ENCODE measurements at regions not wholly inside any gene's neighbourhood (a gene's known extent, or its start where the extent isn't known, plus 50 kb on each side); places are given as distances from the start of the nearest gene placed in this dataset.

- no peak overlapping the region for H3K27ac ChIP-seq
- no peaks in the 10 kb centered on the region for H3K36me3 ChIP-seq (ENCODE audit: low read depth, missing control alignments)
- DNase-seq: no peak
- TF ChIP-seq POLR2A (IDR thresholded peaks at IDR 0.05): no peak
- TF ChIP-seq, protein P1, sequence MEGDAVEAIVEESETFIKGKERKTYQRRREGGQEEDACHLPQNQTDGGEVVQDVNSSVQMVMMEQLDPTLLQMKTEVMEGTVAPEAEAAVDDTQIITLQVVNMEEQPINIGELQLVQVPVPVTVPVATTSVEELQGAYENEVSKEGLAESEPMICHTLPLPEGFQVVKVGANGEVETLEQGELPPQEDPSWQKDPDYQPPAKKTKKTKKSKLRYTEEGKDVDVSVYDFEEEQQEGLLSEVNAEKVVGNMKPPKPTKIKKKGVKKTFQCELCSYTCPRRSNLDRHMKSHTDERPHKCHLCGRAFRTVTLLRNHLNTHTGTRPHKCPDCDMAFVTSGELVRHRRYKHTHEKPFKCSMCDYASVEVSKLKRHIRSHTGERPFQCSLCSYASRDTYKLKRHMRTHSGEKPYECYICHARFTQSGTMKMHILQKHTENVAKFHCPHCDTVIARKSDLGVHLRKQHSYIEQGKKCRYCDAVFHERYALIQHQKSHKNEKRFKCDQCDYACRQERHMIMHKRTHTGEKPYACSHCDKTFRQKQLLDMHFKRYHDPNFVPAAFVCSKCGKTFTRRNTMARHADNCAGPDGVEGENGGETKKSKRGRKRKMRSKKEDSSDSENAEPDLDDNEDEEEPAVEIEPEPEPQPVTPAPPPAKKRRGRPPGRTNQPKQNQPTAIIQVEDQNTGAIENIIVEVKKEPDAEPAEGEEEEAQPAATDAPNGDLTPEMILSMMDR (IDR thresholded peaks at IDR 0.05): no peak
- H3K4me3 ChIP-seq: no peak overlapping the region
- intact Hi-C loops (cut with DNase I; ENCODE audit: low total_unique reads): no loop called here
- no peaks in the 10 kb centered on the region for H3K4me1 ChIP-seq
- no peaks in the 10 kb centered on the region for H3K27me3 ChIP-seq
- H3K9me3 ChIP-seq: no peaks in the 10 kb centered on the region
- 72 to 81% methylated on average over 2 of the region's 2 CpGs for WGBS, 2 donors
Observed at GRCh38 chr7:84637568-84638338, 443.2 kb upstream of the SEMA3A start.

DNA sequence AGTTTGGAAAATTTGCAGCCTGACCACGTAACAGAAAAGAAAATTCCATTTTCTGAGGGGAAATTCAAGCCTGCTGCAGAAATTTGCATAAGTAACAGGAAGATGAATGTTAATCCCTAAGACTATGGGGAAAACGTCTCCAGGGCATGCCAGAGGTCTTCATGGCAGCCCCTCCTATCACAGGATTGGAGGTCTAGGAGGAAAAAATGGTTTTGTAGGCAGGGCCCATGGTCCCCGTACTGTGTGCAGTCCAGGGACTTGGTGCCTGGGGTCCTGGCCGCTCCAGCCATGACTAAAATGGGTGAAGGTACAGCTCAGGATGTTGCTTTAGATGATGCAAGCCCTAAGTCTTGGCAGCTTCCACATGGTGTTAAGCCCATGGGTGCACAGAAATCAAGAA lies 437.3 kb upstream of the SEMA3A start:
- WGBS, 2 donors: 84 to 85% methylated on average over 4 of the region's 4 CpGs
- intact Hi-C loops (cut with DNase I; ENCODE audit: low total_unique reads): no loop called here
- no peaks in the 10 kb centered on the region for H3K27me3 ChIP-seq

GRCh38 chr7:84629640-84630318 lies 435.2 kb upstream of the SEMA3A start:
- intact Hi-C loops (cut with DNase I; ENCODE audit: low total_unique reads): no loop called here
- Histone ChIP-seq H3K4me3 (no peak overlapping the region), H3K27me3 (no peaks in the 10 kb centered on the region), H3K27ac (no peak overlapping the region), H3K36me3 (ENCODE audit: low read depth, missing control alignments) (no peaks in the 10 kb centered on the region), H3K9me3 (no peaks in the 10 kb centered on the region), H3K4me1 (no peaks in the 10 kb centered on the region)
- WGBS, 2 donors: 91 to 97% methylated on average over 2 of the region's 2 CpGs
- TF ChIP-seq POLR2A (IDR thresholded peaks at IDR 0.05): no peak
- TF ChIP-seq, protein P1 (IDR thresholded peaks at IDR 0.05): no peak
- no peak for DNase-seq

More for the DNA sequence above, 437.3 kb upstream of the SEMA3A start:
- no peak overlapping the region for H3K27ac ChIP-seq
- H3K36me3 ChIP-seq (ENCODE audit: low read depth, missing control alignments): no peaks in the 10 kb centered on the region
- no peak overlapping the region for H3K4me3 ChIP-seq
- no peaks in the 10 kb centered on the region for H3K9me3 ChIP-seq
- TF ChIP-seq POLR2A (IDR thresholded peaks at IDR 0.05): no peak
- TF ChIP-seq, protein P1 (IDR thresholded peaks at IDR 0.05): no peak
- no peaks in the 10 kb centered on the region for H3K4me1 ChIP-seq
- no peak for DNase-seq

DNA sequence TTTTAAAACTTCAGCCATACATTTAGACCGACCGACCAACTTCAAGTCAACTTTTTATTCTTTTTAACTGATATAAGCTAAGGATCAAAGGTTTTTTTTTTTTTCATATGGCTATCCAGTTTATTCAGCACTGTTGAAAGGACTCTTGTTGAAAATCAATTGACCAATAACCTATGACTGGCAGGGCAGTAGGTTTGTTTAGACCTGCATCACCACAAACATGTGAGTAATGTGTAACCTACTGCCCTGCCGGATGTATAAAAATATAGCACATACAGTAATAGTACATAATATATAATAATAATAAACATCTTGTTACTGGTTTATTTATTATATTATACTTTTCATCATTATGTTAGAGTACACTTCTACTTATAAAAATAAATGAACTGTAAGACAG lies 434.6 kb upstream of the SEMA3A start:
- TF ChIP-seq POLR2A (IDR thresholded peaks at IDR 0.05): no peak
- TF ChIP-seq, protein P1 (IDR thresholded peaks at IDR 0.05): no peak
- H3K4me1 ChIP-seq: no peaks in the 10 kb centered on the region
- no peak overlapping the region for H3K27ac ChIP-seq
- WGBS, 2 donors: 92 to 93% methylated on average over 3 of the region's 3 CpGs
- no peaks in the 10 kb centered on the region for H3K36me3 ChIP-seq (ENCODE audit: low read depth, missing control alignments)
- intact Hi-C loops (cut with DNase I; ENCODE audit: low total_unique reads): no loop called here
- no peak overlapping the region for H3K4me3 ChIP-seq
- H3K9me3 ChIP-seq: no peaks in the 10 kb centered on the region
- no peak for DNase-seq
- no peaks in the 10 kb centered on the region for H3K27me3 ChIP-seq
